Naive thymus-derived CD4-positive, alpha-beta T cell (primary cell): ENCODE measurements at regions not wholly inside any gene's neighbourhood (a gene's known extent, or its start where the extent isn't known, plus 50 kb on each side); places are given as distances from the start of the nearest gene placed in this dataset.
A peak's percentile ranks its signal among the peaks of the same experiment; 100 is the strongest.

Experiments
- ATAC-seq: fragments of 150-1000 bp; cut with Tn5 transposase; 2 replicates; pipeline ENCODE4 v1.10.0; 2021; ENCODE audit warnings: mild to moderate bottlenecking, moderate library complexity
- CTCF ChIA-PET: fragments of 350-600 bp; sonication (Branson Sonifier 250); formaldehyde crosslinking; loops from one replicate; lab custom pipeline; 2021; ENCODE audit warnings: antibody characterized with exemption; lab: Charles Lee
- POLR2A ChIA-PET: fragments of 350-600 bp; sonication (Branson Sonifier 250); formaldehyde crosslinking; loops from one replicate; lab custom pipeline; 2021; ENCODE audit warnings: antibody characterized with exemption, inconsistent platforms; lab: Charles Lee
- DNase-seq, 9 donors: peaks; one replicate each; pipeline versions ENCODE4 v3.0.0 to v3.0.0-alpha.2; 2020 to 2022; ENCODE audit warnings: mixed read lengths in 1 of 9
- H3K27ac ChIP-seq: one replicate; pipeline ENCODE4 v1.7.0; 2013; ENCODE audit warnings: mild to moderate bottlenecking, low read depth, low read length, moderate library complexity
- H3K27me3 ChIP-seq, 2 donors: one replicate each; pipeline ENCODE4 v1.7.0; 2013; ENCODE audit warnings: low read length in 2 of 2, mild to moderate bottlenecking in 2 of 2, moderate library complexity in 2 of 2; ENCODE audit not compliant: control insufficient read depth in 2 of 2, insufficient read depth in 2 of 2
- H3K36me3 ChIP-seq, 3 experiments: 1 replicate in 2 of 3; 2 replicates in 1 of 3; pipeline ENCODE4 v1.7.0; 2013; ENCODE audit warnings: low read length in 3 of 3, mild to moderate bottlenecking in 3 of 3, moderate library complexity in 1 of 3; ENCODE audit not compliant: insufficient read depth in 3 of 3, control insufficient read depth in 2 of 3
- H3K4me1 ChIP-seq, 2 donors: one replicate each; pipeline ENCODE4 v1.7.0; 2013; ENCODE audit warnings: low read length in 2 of 2, mild to moderate bottlenecking in 2 of 2, moderate library complexity in 1 of 2; ENCODE audit not compliant: control insufficient read depth in 2 of 2, insufficient read depth in 2 of 2
- H3K4me3 ChIP-seq: 2 replicates; pipeline ENCODE4 v1.7.0; 2013; ENCODE audit warnings: mild to moderate bottlenecking, low read length
- H3K9me3 ChIP-seq, 3 experiments: 1 replicate in 2 of 3; 2 replicates in 1 of 3; pipeline ENCODE4 v1.7.0; 2013; ENCODE audit warnings: low read length in 3 of 3; ENCODE audit not compliant: control insufficient read depth in 2 of 3
- H3K27ac Mint-ChIP-seq, 9 donors: one replicate each; pipeline ENCODE4 v1.8.0; 2020 to 2022; ENCODE audit warnings: mixed read lengths in 9 of 9, mild to moderate bottlenecking in 8 of 9, moderate library complexity in 5 of 9, inconsistent platforms in 2 of 9
- H3K27me3 Mint-ChIP-seq, 5 donors: one replicate each; pipeline ENCODE4 v1.8.0; 2021 to 2022; ENCODE audit warnings: mixed read lengths in 5 of 5, mild to moderate bottlenecking in 1 of 5
- H3K36me3 Mint-ChIP-seq, 5 donors: one replicate each; pipeline ENCODE4 v1.8.0; 2020 to 2022; ENCODE audit warnings: mixed read lengths in 5 of 5, mild to moderate bottlenecking in 3 of 5, inconsistent platforms in 1 of 5
- H3K4me1 Mint-ChIP-seq, 7 donors: one replicate each; pipeline ENCODE4 v1.8.0; 2020 to 2022; ENCODE audit warnings: mixed read lengths in 7 of 7, mild to moderate bottlenecking in 3 of 7, inconsistent platforms in 1 of 7
- H3K4me3 Mint-ChIP-seq, 10 donors: one replicate each; pipeline ENCODE4 v1.8.0; 2020 to 2022; ENCODE audit warnings: mild to moderate bottlenecking in 10 of 10, mixed read lengths in 10 of 10, moderate library complexity in 6 of 10, inconsistent platforms in 2 of 10
- H3K9me3 Mint-ChIP-seq, 11 donors: one replicate each; pipeline ENCODE4 v1.8.0; 2020 to 2022; ENCODE audit warnings: mixed read lengths in 11 of 11, mild to moderate bottlenecking in 4 of 11, inconsistent platforms in 1 of 11, moderate library complexity in 1 of 11
- intact Hi-C, 2 donors: fragments of 100-400 bp; cut with micrococcal nuclease; formaldehyde crosslinking; loops; one replicate each; pipeline ENCODE4 v1.15.1; 2023

GRCh38 chr14:76957224-76957891, 71.2 kb downstream of the IRF2BPL start:
- no peaks in the 10 kb centered on the region for H3K27me3 ChIP-seq
- Mint-ChIP-seq H3K4me3 (peak overlapping the region; percentile 18 to 95 (median 84)), H3K27ac (peak overlapping the region; percentile 75 to 99 (median 95)), H3K9me3 (peaks cover 0 to 6% (median 0%) of the 10 kb centered on the region in 11 donors), H3K36me3 (peaks cover 0 to 4% (median 0%) of the 10 kb centered on the region in 5 donors), H3K27me3 (peaks cover 0 to 2% (median 0%) of the 10 kb centered on the region in 5 donors), H3K4me1 (peaks cover 31 to 82% (median 78%) of the 10 kb centered on the region in 7 donors)
- ATAC-seq (no peak), DNase-seq (no peak)
- intact Hi-C loops: loop anchor here (2.0 to 10.0 kb wide), 5 partner anchors 95 to 1293 kb away; partner anchors contain the start of genes ANGEL1 (in 1 of the 2), CIPC (in 1 of the 2), ERG28 (in 1 of the 2) and GSTZ1 (in 1 of the 2)
- peak overlapping the region; percentile 74 for H3K4me3 ChIP-seq
- no peaks in the 10 kb centered on the region for H3K9me3 ChIP-seq
- peaks cover 45 to 53% of the 10 kb centered on the region in 2 donors for H3K4me1 ChIP-seq
- ChIA-PET POLR2A (interaction anchor here (0.7 to 7.4 kb wide), 8 partner anchors 8 to 82 kb away, joined by 3 to 76 read pairs (median 6); no protein-coding TSS in a partner anchor), CTCF (interaction anchor here (0.6 to 2.4 kb wide), 6 partner anchors 10 to 72 kb away, joined by 3 to 7 read pairs (median 4); no protein-coding TSS in a partner anchor)
- peak overlapping the region; percentile 87 for H3K27ac ChIP-seq
- H3K36me3 ChIP-seq: no peaks in the 10 kb centered on the region

DNA sequence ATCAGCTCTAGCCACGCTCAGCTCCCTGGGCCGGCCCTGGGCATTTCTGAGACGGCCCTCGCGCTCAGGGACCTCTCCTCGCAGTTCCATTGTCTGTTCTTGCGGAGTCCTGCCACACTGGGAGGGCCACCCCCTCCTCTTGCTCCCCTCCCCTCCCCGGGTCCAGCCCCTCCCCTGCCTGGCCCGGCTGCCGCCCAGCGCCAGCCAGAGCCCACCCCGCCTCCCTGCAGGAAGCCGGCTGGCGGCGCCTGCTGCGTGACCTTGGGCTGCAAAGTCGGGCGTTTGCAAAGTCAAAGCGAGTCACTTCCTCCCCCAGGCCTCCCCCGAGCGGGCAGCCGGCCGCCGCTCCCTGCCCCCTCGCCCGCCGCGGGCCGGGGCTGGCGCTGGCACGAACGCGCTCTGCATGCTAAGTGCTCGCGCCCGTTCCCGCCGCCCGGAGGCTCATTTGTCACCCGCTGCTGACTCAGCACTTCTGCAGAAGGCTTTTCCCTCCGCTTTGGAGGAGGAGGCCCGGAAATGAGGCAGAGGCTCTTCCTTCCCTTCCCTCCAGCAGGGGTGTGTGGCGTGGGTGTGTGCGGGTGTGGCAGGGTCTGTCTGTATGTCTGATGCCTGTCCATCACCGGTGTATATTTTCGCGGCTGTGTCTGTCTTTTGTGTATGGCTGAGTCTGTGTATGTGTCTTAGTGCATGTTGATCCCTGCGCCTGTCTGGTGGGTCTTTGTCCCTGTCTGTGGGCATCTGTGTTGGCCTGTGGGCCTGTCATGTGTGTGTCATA, 72.0 kb downstream of the IRF2BPL start:
- intact Hi-C loops: loop anchor here (1.0 to 10.0 kb wide), 13 partner anchors 9 to 1292 kb away; partner anchors contain the start of genes CIPC (in 2 of the 2), IRF2BPL (in 2 of the 2), ANGEL1 (in 1 of the 2) and ERG28 (in 1 of the 2)
- Histone ChIP-seq H3K27me3 (no peaks in the 10 kb centered on the region), H3K36me3 (no peaks in the 10 kb centered on the region), H3K4me3 (peak overlapping the region; percentile 74), H3K9me3 (no peaks in the 10 kb centered on the region), H3K4me1 (peaks cover 38 to 49% of the 10 kb centered on the region in 2 donors), H3K27ac (peak overlapping the region; percentile 87)
- no peaks in the 10 kb centered on the region for H3K9me3 Mint-ChIP-seq
- no peaks in the 10 kb centered on the region for H3K27me3 Mint-ChIP-seq
- CTCF ChIA-PET: interaction anchor here (0.9 to 2.5 kb wide), 11 partner anchors 9 to 113 kb away, joined by 3 to 20 read pairs (median 4); no protein-coding TSS in a partner anchor
- ATAC-seq (peak; percentile 82), DNase-seq (peak; percentile 70 to 90 (median 78))
- H3K27ac Mint-ChIP-seq: peak overlapping the region; percentile 88 to 99 (median 98)
- peak overlapping the region; percentile 82 to 97 (median 93) for H3K4me3 Mint-ChIP-seq
- H3K36me3 Mint-ChIP-seq: peaks cover 0 to 4% (median 0%) of the 10 kb centered on the region in 5 donors
- H3K4me1 Mint-ChIP-seq: peaks cover 24 to 77% (median 71%) of the 10 kb centered on the region in 7 donors
- POLR2A ChIA-PET: interaction anchor here (1.0 to 7.4 kb wide), 9 partner anchors 12 to 96 kb away, joined by 3 to 76 read pairs (median 7); partner anchors contain the start of gene IRF2BPL

DNA sequence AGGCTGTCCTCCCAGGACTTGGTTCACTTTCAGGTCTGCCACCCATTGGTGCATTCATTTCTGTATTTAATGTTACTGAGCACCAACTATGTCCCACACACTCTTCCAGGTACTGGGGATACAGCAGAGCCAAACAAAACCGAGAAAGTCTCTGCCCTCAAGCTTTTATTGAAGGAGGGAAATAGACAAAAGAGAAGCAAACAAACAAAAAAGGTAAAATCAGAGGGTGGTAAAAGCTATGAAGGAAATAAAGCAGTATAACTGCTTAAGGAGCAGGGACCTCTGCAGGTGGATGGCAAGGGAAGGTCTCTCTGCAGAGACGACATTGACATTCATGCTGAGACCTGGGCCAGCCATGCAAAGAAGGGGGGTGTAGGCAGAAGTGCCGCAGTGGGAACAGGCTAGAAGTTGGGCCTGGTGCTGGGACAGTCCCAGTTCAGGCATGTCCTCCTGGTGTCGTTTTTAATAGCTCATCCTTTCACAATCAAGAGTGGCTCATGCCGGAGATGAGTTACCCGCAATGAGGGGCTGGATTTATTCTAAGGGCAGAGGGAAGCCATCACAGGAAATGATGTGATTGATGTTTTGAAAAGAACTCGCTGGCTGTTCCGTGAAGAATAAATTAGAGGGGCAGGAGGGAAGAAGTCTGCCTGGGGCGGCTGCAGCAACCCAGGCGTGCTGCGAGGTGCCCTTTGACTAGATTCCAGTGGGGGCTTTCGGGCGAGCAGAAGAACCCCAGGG, 72.8 kb downstream of the IRF2BPL start:
- Mint-ChIP-seq H3K9me3 (no peaks in the 10 kb centered on the region), H3K4me1 (peaks cover 27 to 77% (median 67%) of the 10 kb centered on the region in 7 donors), H3K36me3 (peaks cover 0 to 4% (median 0%) of the 10 kb centered on the region in 5 donors), H3K27me3 (no peaks in the 10 kb centered on the region), H3K4me3 (peak overlapping the region; percentile 82 to 97 (median 92)), H3K27ac (peak overlapping the region; percentile 88 to 99 (median 98))
- ATAC-seq: peak; percentile 71
- peak; percentile 33 to 82 (median 76) for DNase-seq
- H3K27ac ChIP-seq: peak overlapping the region; percentile 87
- ChIA-PET POLR2A (interaction anchor here (0.6 to 7.4 kb wide), 12 partner anchors 23 to 166 kb away, joined by 3 to 76 read pairs (median 4); partner anchors contain the start of gene IRF2BPL), CTCF (interaction anchor here (0.9 to 2.5 kb wide), 11 partner anchors 8 to 114 kb away, joined by 3 to 20 read pairs (median 4); no protein-coding TSS in a partner anchor)
- H3K36me3 ChIP-seq: no peaks in the 10 kb centered on the region
- H3K27me3 ChIP-seq: no peaks in the 10 kb centered on the region
- no peaks in the 10 kb centered on the region for H3K9me3 ChIP-seq
- H3K4me1 ChIP-seq: peaks cover 31 to 41% of the 10 kb centered on the region in 2 donors
- peak overlapping the region; percentile 74 for H3K4me3 ChIP-seq
- intact Hi-C loops: loop anchor here (1.0 to 10.0 kb wide), 13 partner anchors 8 to 1291 kb away; partner anchors contain the start of genes CIPC (in 2 of the 2), IRF2BPL (in 2 of the 2), ANGEL1 (in 1 of the 2) and ERG28 (in 1 of the 2)

DNA sequence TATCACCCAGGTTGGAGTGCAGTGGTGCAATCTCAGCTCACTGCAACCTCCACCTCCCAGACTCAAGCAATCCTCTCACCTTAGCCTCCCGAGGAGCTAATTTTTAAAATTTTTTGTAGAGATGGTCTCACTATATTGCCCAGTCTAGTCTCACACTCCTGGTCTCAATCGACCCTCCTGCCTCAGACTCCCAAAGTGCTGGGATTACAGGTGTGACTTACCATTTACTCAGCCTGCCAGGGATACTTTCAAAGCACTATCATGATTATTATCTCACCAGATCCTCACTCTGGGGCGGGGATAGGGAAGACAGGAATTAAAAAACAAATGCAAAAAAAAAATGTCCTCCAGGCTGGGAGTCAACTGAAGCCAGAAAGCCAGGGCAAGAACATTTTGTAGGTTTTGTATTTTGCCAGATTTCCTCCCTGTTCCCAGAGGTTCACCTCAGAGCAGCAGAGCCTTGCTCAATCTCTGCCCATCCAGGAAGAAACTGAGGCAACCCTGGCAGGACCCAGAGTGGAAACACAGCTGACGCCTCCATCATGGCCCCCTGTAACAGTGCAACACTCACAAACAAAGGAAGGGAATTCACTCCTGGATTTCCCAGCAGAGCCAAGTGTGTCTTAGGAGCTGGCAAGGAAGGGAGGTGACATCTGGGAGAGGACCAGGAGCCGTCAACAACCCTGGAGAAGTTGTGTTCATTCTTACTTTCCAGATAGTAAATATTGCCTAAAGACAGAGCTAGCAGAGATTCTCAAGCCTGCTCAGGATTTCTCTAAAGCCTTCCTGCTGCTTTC, 73.9 kb downstream of the IRF2BPL start:
- H3K4me1 Mint-ChIP-seq: peaks cover 26 to 76% (median 58%) of the 10 kb centered on the region in 7 donors
- no peaks in the 10 kb centered on the region for H3K9me3 Mint-ChIP-seq

More for the DNA sequence above, 73.9 kb downstream of the IRF2BPL start:
- Histone ChIP-seq H3K27ac (peak overlapping the region; percentile 87), H3K9me3 (no peaks in the 10 kb centered on the region), H3K4me1 (peaks cover 31 to 40% of the 10 kb centered on the region in 2 donors), H3K36me3 (no peaks in the 10 kb centered on the region), H3K4me3 (no peak overlapping the region), H3K27me3 (no peaks in the 10 kb centered on the region)
- ChIA-PET POLR2A (interaction anchor here (0.6 to 7.4 kb wide), 10 partner anchors 7 to 98 kb away, joined by 3 to 76 read pairs (median 15); partner anchors contain the start of gene IRF2BPL), CTCF (interaction anchor here (1.4 to 2.5 kb wide), 6 partner anchors 8 to 115 kb away, joined by 4 to 20 read pairs (median 5); no protein-coding TSS in a partner anchor)
- peak overlapping the region in 6 of 10 donors; percentile 32 to 55 (median 40) for H3K4me3 Mint-ChIP-seq
- ATAC-seq (no peak), DNase-seq (no peak)
- H3K27me3 Mint-ChIP-seq: no peaks in the 10 kb centered on the region
- no peaks in the 10 kb centered on the region for H3K36me3 Mint-ChIP-seq
- intact Hi-C loops: loop anchor here in 1 of 2 donors (10.0 kb wide), 1 partner anchor 1290 kb away; the partner anchor contains the start of genes ERG28 and TTLL5
- H3K27ac Mint-ChIP-seq: peak overlapping the region in 8 of 9 donors; percentile 69 to 99 (median 92)
